Ecto neural progenitor cell (in vitro differentiated cells): ENCODE measurements at regions not wholly inside any gene's neighbourhood (a gene's known extent, or its start where the extent isn't known, plus 50 kb on each side); places are given as distances from the start of the nearest gene placed in this dataset.

ENCODE experiments used
- DNase-seq: peaks from one replicate; pipeline ENCODE4 v3.0.0-alpha.2; 2018; ENCODE audit warnings: low spot score

DNA sequence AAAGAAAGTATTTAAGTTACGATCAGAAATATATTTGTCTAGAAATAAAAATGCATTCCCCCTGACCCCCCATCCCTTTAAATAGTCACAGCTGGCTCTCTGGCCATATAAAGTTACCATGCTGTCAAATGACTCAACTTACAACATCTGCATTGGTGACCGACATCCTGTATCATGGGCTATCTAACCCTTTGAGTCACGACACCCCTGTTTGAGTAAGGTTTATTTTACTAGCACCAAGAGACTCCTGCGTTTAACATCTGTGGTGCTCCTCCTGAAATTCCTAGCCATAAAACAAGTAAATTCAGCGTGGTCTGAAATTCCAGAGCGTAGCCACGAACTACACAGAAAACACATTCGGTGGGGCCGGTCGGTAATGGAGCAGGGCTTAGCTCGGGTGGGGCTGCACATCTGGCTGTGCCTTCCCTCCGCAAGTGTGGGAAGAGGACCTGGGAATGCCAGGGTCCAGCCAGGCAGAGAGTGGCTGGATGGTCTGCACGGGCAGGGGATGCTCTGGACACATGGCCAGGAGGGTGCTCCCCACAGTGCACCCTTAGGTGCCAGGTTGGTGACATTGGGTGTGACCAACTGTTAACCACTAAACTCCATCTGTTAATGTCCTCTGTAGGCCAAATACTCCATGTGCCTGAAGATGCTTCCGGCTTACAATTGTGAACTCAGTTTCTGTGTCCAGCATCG is 53.0 kb upstream of the CLDN14 start:
- DNase-seq: no peak

DNA sequence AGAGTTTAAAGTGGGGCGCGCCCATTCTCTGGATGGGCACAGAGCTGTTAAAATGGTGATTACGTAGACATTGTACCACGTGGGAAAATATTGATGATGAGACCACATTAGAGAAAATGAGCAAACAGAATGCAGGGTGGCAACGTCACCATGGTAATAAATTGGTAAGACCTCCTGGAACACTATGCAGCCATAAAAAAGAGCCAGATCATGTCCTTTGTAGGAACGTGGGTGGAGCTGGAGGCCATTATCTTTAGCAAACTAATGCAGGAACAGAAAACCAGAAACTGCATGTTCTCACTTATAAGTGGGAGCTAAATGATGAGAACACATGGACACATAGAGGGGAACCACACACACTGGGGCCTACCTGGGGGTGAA is 53.5 kb upstream of the CLDN14 start:
- DNase-seq: no peak

GRCh38 chr21:36534656-36535055 is 54.7 kb upstream of the CLDN14 start:
- no peak for DNase-seq

GRCh38 chr21:36535618-36536241 is 55.8 kb upstream of the CLDN14 start:
- no peak for DNase-seq

GRCh38 chr21:36538761-36539160 is 58.8 kb upstream of the CLDN14 start:
- DNase-seq: no peak

DNA sequence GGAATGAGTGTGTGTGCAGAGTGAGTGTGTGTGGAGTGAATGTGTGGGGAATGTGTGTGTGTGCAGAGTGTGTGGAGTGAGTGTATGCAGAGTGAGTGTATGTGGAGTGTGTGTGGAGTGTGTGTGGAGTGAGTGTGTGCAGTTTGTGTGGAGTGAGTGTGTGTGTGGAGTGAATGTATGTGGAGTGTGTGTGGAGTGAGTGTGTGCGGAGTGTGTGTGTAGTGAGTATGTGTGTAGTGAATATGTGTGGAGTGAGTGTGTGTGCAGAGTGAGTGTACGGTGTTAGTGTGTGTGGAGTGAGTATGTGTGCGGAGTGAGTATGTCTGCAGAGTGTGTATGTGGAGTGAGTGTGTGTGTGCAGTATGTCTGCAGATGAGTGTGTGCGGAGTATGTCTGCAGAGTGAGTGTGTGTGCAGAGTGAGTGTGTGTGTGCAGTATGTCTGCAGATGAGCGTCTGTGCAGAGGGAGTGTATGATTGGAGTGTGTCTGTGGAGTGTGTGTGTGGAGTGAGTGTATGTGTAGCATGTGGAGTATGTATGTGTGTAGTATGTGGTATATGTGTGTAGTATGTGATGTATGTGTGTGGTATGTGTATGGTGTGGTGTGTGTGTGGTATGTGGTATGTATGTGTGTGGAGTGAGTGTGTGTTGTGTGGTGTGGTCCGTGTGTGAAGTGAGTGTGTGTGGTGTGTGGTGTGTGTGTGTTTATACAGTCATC is 59.7 kb upstream of the CLDN14 start:
- DNase-seq: no peak

GRCh38 chr21:36540700-36541099 is 60.8 kb upstream of the CLDN14 start:
- DNase-seq: no peak

- DNase-seq: no peak
These were observed 61.8 kb upstream of the CLDN14 start for GRCh38 chr21:36541721-36542139.

DNA sequence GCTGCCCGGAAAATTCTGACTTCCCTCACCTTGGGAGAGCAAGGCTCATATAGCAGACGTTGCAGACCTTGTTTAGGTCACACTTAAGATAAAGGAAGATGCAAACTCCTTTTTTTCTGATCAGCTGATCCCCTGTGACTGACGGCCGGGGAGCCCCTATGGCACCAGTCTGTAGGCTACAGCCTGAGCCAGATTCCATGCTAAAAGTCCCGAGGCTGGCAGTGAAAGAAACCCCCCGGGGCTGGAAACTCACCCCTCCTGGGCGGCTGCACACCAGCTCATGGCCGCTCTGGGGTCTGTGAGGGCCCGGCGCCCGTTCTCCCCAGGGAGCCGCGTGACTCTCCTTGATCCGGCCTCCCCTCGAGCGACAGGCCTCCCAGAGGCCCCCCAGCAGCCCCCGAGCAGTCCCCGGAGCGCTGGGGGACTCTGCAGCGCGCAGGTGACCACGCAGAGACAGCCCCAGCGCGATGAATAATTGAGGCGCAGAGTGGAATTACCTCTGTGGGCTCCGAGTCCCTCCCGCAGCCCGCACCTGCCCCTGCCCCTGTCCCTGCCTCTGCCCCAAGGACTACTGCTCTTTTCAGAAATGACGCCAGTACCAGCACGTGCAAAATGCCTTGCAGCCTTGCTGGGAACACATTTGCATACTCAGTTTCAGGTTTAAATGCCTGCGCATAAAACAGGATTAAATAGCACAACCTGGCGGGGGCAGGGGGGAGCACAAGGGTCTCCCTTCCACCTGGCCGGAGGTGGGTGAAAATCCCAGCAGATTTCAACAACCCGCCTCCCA is 62.6 kb upstream of the CLDN14 start:
- no peak for DNase-seq

DNA sequence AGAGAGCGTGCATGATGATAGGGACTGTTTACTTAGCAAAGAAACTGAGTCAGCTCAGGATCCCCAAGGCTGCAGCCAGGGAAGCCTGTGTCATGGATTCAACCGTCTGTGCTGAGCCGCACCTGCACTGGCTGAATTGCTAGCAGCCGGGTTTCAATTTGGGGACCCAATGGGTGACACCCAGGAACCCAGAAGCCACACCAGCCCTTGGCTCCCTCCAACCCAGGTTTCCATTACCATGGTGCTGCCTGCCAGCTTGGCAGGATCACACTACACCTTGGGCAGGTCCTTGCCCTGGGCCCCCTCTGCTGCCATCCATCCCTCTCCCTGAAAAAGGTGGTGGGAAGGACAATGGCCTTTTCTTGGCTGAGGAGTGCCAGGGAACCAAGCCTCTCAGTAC is 64.0 kb upstream of the CLDN14 start:
- no peak for DNase-seq

- no peak for DNase-seq
These were observed 64.6 kb upstream of the CLDN14 start for GRCh38 chr21:36544545-36544944.

DNA sequence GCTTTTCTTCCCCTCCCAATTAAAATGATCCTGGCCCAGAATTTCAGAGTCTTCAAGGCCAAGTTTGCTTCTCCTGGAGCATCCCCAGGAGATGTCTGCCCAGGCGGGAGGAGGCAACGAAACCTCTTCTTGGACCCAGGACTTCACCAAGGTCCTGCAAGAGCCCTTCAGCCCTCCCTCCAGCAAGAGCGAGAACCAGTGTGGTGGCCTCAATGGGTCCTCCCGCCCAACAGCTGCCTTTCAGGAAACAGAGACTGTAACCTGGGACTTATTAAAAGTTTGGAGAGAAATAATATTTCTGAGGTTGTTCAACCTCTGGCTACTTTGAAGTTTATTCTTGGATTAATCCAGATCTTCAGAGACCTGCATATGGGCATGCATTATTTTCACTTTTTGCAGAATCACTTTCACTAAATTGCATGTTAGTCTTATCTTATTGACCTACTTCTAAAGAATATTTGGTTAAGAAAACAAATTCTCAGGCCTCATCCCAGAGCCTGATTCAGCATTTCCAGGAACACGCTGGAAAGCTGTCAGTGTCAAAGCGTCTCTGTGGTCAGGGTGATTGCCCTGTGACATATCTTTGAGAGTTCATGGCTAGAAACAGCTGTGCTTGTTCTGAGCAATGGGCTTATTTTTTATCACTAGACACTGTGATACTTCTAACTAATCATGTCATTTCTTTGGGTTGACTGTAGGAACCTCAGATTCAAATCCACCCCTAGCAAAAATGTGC is 66.0 kb upstream of the CLDN14 start:
- DNase-seq: no peak

DNA sequence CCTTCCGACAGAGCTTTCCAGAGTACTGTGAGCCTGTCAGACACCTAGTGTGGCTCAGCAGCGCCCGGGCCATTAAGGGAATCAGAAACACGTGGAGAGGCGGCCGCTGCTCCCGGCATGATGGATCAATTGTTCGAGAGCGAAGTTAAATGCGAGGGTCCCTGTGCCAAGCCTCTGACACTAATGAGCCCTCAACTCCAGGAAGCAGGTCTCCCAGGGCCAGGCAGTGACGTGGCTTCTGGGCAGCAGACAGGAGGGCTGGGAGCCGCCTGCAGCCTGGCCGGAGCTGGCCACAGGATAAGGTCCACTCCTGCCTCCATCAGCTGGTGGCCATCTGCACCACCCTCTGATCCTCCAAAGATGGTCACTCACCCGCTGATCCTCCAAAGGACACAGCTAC is 67.5 kb upstream of the CLDN14 start:
- DNase-seq: no peak

DNA sequence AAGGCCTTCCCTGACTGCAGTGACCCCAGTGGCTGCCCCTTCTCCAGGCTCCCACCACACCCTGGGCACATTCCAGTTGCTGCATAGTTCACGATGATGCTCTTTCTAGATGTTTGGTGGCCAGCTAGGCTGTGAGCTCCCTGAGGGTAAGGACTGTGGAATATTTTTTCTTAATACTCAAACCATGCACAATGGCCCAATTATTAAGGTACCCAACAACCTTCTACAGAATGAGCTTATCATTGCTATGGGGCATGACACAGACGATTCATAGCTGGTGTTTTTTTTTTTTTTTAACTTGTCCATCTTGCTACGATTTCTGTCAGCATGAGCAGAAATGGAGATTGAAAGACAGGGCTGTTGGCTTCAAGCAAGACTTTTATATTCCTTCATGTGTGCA is 68.9 kb upstream of the CLDN14 start:
- no peak for DNase-seq

DNA sequence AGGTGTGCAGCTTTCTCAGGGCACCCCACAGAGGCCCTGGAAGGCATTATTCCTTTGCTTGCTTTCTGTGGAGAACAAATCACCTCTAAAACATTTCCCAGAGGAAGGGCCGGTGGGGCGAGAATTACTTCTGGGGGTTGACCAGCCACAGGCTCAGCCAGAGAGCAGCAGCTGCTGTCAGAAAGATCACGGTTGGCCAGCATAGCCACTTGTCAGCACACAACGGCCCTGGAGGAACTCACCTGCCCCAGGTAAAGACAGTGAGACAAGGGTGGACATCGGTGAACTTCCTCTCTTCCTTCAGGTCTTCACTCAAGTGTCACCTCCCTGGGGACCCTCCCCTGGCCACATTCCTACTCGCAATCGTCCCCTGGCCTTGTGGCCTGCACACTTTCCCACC is 69.5 kb upstream of the CLDN14 start:
- peak; percentile 24 for DNase-seq

DNA sequence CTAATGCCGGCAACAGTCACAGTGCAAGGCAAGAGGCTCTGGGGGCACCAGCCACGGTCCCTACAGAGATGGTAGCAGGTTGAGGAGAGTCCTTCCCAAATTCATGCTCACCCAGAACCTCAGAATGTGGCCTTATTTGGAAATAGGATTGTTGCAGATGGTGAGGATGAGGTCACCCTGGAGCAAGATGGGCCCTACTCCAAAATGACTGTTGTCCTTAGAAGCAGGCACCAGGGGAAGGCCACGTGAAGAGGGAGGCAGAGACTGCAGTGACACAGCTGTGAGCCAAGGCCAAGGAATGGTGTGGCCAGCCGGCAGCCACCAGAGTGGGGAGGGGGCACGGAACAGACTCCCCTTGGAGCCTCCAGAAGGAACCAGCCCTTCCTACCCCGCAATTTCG is 70.8 kb upstream of the CLDN14 start:
- DNase-seq: no peak

- DNase-seq: no peak
These were observed 71.4 kb upstream of the CLDN14 start for GRCh38 chr21:36551321-36551720.

GRCh38 chr21:36551731-36552433 is 72.0 kb upstream of the CLDN14 start:
- peak; percentile 17 for DNase-seq

DNA sequence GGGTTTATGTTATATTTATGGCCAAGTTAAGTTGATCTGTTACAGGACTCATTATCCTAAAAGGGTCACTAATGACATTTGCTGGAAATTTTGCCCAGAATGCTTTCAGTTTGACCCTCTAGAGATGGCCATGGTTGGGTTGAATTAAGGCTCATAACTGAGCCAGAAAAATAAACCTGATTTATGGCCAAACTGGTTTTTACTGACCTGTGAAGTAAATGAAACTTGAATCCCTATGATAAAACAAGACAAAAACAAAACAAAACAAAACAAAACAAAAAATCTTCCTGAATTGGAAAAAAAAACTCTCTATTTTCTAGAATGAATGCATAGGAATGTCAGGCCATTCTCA is 72.5 kb upstream of the CLDN14 start:
- DNase-seq: no peak

- peak; percentile 24 for DNase-seq
These were observed 73.5 kb upstream of the CLDN14 start for GRCh38 chr21:36553406-36553805.

DNA sequence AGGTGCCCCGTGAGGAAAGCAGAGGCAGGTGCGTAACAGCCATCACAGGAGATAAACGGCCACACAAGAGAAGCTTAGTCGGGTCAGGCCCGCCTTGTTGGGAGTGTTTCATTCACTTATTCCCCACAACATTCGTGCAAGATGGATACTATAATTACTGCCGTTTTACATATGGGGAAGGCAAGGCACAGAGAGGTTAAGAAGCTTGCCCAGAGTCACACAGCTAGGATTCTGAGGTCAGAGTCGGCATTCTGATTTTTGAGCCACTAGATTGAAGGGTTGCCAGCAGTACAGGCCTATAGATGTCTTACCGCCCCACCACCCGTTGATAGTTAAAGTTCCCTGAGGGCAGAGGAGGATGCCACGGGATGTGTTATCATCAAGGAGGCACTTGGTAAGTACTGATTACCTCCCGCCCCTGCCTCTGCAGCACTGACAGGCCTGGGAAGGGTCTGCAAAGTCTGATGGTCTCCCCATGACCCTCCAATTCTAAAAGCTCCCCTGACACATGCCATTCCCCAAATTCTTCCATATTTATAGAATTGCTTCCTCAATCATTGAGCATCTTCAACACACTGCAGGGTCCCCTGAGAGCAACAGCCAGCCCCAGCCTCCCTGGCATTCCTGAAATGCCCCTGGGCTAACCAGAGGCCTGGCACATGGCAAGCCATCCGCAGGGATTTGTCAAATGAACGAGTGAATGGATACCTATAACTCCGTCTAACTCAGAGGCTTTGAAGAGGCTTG is 74.7 kb upstream of the CLDN14 start:
- peak; percentile 31 for DNase-seq
